Fibroblast of skin of right biceps (primary cell): ENCODE measurements at regions not wholly inside any gene's neighbourhood (a gene's known extent, or its start where the extent isn't known, plus 50 kb on each side); places are given as distances from the start of the nearest gene placed in this dataset.

Experiments used
- DNase-seq: peaks from one replicate; pipeline ENCODE4 v3.0.0-alpha.2; 2013

- no peak for DNase-seq
These were observed 861.1 kb upstream of the KLHL1 start for GRCh38 chr13:70969321-70969720.

- DNase-seq, result no peak
These were observed 859.3 kb upstream of the KLHL1 start for GRCh38 chr13:70967564-70967963.

GRCh38 chr13:70964874-70965273, 856.6 kb upstream of the KLHL1 start:
- DNase-seq, result no peak

GRCh38 chr13:70964124-70964523, 855.9 kb upstream of the KLHL1 start:
- peak; percentile 1 for DNase-seq

- peak; percentile 35 for DNase-seq
These were observed 852.7 kb upstream of the KLHL1 start for GRCh38 chr13:70960841-70961443.

GRCh38 chr13:70959035-70959775, 851.0 kb upstream of the KLHL1 start:
- no peak for DNase-seq

- no peak for DNase-seq
These were observed 847.6 kb upstream of the KLHL1 start for GRCh38 chr13:70955887-70956286.

GRCh38 chr13:70950664-70951063, 842.4 kb upstream of the KLHL1 start:
- DNase-seq, result no peak

- DNase-seq, result no peak
These were observed 837.3 kb upstream of the KLHL1 start for GRCh38 chr13:70945506-70945905.

- DNase-seq, result no peak
These were observed 833.2 kb upstream of the KLHL1 start for GRCh38 chr13:70941454-70941853.

GRCh38 chr13:70938462-70938861, 830.2 kb upstream of the KLHL1 start:
- no peak for DNase-seq

GRCh38 chr13:70932511-70932910, 824.3 kb upstream of the KLHL1 start:
- DNase-seq, result no peak

GRCh38 chr13:70923863-70924752, 815.9 kb upstream of the KLHL1 start:
- no peak for DNase-seq

GRCh38 chr13:70911286-70911685, 803.0 kb upstream of the KLHL1 start:
- no peak for DNase-seq

GRCh38 chr13:70908795-70909194, 800.5 kb upstream of the KLHL1 start:
- DNase-seq, result no peak

GRCh38 chr13:70905035-70905434, 796.8 kb upstream of the KLHL1 start:
- DNase-seq, result no peak

- DNase-seq, result no peak
These were observed 787.9 kb upstream of the KLHL1 start for GRCh38 chr13:70896136-70896535.

- no peak for DNase-seq
These were observed 787.3 kb upstream of the KLHL1 start for GRCh38 chr13:70895599-70895998.

- no peak for DNase-seq
These were observed 786.0 kb upstream of the KLHL1 start for GRCh38 chr13:70894258-70894657.

- DNase-seq, result no peak
These were observed 785.6 kb upstream of the KLHL1 start for GRCh38 chr13:70893832-70894231.

GRCh38 chr13:70890289-70890688, 782.0 kb upstream of the KLHL1 start:
- no peak for DNase-seq

GRCh38 chr13:70889163-70889562, 780.9 kb upstream of the KLHL1 start:
- no peak for DNase-seq

- DNase-seq, result no peak
These were observed 775.9 kb upstream of the KLHL1 start for GRCh38 chr13:70884196-70884595.

- no peak for DNase-seq
These were observed 766.4 kb upstream of the KLHL1 start for GRCh38 chr13:70874636-70875035.
